GOT3 (cell line): ENCODE measurements at regions not wholly inside any gene's neighbourhood (a gene's known extent, or its start where the extent isn't known, plus 50 kb on each side); places are given as distances from the start of the nearest gene placed in this dataset.

Source experiments
- DNase-seq: peaks from one replicate; lab custom pipeline; 2025; ENCODE audit warnings: mixed read lengths; lab: John Stamatoyannopoulos, UW

DNA sequence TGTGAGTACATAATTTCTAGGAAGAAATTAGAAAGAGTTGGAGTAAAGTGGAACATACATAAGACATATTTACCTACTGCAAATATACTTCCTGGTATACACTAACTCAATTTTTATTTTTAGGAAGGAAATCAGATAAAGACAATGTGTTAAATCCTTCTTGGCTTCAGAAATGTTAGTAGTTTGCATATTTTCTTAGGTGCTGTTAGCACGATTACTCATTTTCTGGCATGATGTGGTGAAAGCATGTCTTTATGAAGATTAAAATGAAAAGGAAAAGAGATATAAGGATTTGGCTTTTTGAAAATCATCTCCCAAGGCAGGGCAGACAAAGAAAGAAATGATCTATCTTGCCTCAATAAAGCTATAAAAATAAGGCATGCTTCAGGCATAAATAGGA lies 287.6 kb upstream of the E2F7 start:
- DNase-seq, result no peak

DNA sequence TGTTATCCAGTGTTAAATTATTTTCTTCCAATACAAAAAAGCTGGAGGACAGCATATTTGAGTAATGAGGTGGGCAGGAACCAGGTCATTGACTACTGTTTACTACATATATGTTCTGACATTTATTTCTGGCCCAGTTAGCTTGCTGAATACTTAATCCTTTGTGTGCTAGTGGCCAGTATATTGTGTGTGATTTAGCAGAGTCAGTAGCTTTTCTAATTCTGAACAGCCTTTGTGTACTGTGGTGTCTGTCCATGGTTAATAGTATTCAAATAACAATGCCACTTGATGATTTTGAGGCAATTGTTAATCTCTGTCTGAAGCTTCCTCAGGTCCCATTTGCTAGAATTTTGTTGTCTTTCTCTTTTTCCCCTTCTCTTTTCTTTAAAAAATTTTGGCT lies 286.5 kb upstream of the E2F7 start:
- no peak for DNase-seq

DNA sequence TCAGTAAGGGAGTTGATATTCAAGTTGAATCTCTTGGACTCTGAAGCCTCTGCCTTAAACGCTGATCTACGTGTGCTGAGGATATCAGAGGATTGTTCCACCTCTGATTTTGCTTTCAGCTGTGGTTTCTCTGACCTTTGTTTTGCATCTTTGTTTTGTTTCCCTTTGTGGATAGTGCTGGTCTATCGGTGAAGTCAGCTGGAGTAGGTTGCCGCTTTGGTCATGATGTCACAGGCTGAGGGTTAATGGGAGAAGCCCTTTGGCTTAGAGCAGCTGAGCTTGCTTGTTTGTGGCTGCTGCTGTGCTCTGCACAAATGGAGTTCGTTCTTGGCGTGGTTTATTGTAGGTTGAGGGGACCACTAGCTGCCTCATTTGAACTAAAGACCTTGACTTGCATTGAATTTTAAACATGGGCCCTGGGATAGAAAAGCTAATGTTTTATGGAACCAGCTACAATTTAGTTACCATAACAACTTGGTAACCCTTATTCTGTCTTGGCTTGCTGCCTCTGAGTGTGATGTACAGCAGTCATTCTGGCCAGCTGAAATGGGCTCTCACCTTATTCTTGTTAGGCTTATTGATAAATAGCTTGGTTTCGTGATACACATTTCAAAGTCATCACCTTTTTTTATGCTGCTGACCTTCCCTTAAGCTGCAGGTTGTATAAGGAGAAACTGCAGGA lies 284.5 kb upstream of the E2F7 start:
- DNase-seq, result no peak

DNA sequence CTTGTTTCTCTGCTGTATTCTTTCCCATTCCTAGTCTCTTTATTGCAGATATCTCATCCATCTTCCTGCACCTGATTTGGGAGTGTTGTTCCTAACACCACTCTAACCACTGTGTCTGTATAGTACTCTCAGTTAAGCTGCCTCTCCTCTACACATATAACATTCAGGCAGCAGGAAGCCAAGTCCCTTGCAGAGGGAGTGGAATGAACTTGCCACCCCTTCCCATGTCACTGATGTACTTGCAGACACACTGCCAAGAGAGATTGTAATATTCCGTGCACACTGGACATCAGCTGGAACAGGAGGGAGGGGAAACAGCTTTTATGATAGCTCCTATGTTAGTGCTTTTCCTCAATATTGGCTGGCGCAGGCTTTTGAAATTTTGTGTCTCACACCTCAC lies 281.6 kb upstream of the E2F7 start:
- no peak for DNase-seq

- DNase-seq, result no peak
Measured at GRCh38 chr12:77345336-77345735, 280.0 kb upstream of the E2F7 start.

GRCh38 chr12:77344651-77345050 lies 279.3 kb upstream of the E2F7 start:
- no peak for DNase-seq

- DNase-seq, result no peak
Measured at GRCh38 chr12:77343291-77343690, 277.9 kb upstream of the E2F7 start.

- DNase-seq, result no peak
Measured at GRCh38 chr12:77342253-77342652, 276.9 kb upstream of the E2F7 start.

GRCh38 chr12:77339610-77340009 lies 274.2 kb upstream of the E2F7 start:
- DNase-seq, result no peak

DNA sequence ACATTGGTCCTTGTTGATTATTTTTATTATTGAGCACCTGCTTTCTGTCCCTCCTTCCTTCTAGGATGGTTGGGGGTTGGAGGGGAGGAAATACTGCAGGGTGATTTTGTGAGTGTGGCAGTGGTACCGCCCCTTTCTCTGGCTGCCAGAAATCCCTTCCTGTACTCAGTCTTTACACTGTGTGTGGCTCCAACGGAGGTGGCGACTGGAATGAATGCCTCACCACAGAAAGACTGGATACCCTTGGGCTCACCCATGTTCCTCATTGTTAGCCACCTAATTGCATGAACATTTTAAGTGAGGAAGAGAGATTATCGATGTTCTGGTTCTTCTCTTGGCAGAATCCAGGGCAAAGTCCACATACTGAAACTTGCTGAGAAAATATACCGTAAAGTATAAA lies 272.0 kb upstream of the E2F7 start:
- DNase-seq, result no peak

DNA sequence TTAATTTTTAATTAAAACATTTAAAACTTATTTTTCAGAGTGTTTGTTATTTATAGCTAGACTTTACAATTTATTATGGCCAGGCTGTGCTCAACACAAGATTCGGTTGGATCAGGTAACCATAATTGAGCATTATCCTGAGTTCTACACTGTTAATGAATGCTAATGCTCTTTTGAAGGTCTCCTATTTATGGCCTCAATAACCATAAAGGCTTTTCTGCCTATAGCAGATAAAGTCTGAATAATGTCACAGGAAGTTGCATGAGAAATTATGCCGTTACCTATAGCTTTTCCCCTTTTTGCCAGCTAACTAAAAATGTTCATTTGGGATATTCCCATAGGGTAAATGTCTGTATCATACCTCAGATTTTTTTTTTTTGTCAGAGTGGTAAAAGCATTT lies 269.4 kb upstream of the E2F7 start:
- no peak for DNase-seq

GRCh38 chr12:77328326-77328725 lies 263.0 kb upstream of the E2F7 start:
- no peak for DNase-seq

DNA sequence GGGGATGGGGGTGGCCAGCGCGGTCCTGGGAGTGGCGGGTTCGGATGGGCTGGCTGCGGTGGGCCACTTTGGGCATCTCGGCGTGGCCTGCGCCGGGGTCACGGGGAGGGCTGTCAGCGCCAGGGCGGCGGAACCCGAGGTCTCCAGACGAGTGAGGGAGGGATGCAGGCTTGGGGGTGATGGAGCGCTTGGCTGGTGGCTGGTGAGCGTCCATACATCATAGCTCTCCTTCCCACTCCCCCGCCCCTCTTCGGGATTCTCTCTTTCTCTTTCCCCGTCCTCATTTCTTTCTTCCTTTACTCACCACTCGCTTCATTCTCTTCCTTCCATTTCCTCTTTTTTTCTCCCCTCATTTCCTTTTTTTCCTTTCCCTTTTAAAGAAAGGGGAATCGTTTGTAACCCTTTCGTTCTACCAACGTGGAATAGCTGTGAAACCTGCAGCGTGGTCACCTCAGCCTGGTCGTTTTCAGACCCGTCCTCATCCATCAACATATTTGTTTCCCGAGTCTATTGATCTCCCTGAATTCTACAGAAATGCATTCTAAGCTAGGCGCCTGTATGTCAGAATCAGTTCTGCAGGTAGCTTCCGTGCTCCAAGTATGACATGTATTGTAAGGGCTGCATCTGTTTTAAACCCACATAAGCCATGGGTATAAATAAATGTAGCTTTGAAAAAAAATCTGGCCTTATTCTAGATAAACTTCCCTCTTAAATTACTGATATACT lies 260.3 kb upstream of the E2F7 start:
- no peak for DNase-seq

- DNase-seq, result peak; percentile 14
Measured at GRCh38 chr12:77324763-77325468, 259.5 kb upstream of the E2F7 start.

- DNase-seq, result no peak
Measured at GRCh38 chr12:77324416-77324762, 259.0 kb upstream of the E2F7 start.

DNA sequence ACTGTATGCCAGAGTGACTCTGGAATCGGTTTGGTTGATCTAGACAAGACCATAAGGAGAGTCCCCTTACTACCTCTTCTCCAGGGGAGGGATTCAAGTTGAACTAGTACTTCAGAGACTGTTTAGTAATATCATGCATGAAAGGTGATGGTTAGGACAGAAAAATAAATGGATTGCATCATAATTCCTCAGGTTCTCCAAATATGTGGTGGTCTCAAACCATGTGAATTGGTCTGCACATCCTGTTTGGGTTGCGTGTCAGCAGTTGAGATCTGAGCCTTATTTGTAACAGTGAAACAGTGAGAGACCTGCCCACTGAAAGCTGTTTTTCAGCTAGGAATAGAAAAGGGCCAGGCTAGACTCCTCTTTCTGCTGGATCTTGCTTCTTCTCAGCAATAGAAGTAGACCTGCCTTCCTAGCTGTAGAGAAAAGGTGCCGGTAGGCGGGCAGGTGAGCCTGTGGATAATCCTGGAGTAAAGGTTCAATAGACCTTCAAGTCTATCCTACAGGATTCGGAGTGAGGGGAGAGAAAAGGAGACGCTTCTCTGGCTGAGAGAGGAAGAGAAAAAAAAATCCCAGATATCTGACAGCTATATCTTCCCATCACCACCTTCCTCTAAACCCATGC lies 258.5 kb upstream of the E2F7 start:
- DNase-seq, result no peak

GRCh38 chr12:77319166-77319565 lies 253.8 kb upstream of the E2F7 start:
- no peak for DNase-seq

- no peak for DNase-seq
Measured at GRCh38 chr12:77315407-77315806, 250.0 kb upstream of the E2F7 start.

DNA sequence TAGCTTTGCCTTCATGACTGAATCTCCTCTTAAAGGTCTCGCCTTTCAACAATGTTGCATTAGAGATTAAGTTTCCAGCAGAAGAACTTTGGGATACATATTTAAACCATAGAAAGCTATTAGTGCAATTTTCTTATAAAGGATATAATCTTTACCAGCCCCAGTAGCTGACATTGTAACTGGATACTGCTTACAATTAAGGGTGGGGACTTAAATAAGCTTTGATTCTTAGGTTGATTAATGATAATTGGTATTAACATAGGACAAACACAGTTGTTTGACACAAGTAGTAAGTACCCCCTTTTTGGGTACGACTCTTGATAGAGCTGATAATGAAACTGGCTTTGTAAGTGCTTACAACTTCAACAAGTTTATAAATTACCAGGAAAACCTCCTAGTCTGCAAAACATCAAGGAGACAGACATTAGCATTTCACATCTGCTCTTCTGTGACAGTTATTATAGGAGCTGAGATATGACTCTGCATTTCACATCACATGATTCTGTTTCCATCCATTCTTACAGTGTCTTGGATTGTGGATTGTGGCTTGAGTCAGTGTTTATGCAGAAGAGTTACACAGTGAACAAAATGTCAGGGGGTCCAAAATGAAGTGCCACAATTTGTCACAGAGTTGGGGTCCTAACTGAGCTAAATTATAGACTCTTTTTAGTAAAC lies 249.1 kb upstream of the E2F7 start:
- no peak for DNase-seq

GRCh38 chr12:77308056-77308455 lies 242.7 kb upstream of the E2F7 start:
- no peak for DNase-seq

DNA sequence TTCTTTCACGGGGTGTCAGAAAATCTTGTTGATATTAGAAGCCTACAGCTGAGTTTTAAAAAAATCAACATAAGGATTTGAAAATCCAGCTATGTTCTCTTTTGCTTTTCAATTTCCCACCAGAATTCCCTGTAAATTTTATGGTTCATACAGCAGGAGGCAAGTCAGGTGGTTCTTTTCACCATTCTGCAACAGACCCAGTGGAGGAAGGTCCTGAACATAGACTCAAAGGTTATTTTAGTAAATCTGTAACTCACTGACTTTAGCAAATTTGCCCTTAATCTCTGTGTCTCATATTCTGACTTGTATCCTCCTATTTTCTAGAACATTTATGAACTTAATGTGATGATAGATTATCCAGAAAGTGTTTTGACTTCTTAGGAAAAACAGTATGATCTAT lies 235.4 kb upstream of the E2F7 start:
- DNase-seq, result no peak

GRCh38 chr12:77299910-77300669 lies 234.7 kb upstream of the E2F7 start:
- no peak for DNase-seq
